WTC11 (cell line): ENCODE measurements at regions not wholly inside any gene's neighbourhood (a gene's known extent, or its start where the extent isn't known, plus 50 kb on each side); places are given as distances from the start of the nearest gene placed in this dataset.

ENCODE experiments used
- ATAC-seq: fragments of 200-7000 bp; cut with Tn5 transposase; 2 replicates; pipeline ENCODE4 v1.10.0; 2021; ENCODE audit warnings: mild to moderate bottlenecking, moderate library complexity
- CTCF ChIA-PET: fragments of 300-600 bp; sonication (Branson Sonifier 250); formaldehyde crosslinking; loops from one replicate; lab custom pipeline; 2021; ENCODE audit warnings: antibody characterized with exemption; lab: Charles Lee
- POLR2A ChIA-PET: fragments of 350-600 bp; sonication (Branson Sonifier 250); formaldehyde crosslinking; loops from one replicate; lab custom pipeline; 2021; ENCODE audit warnings: antibody characterized with exemption; lab: Charles Lee
- DNase-seq: peaks from one replicate; pipeline ENCODE4 v3.0.0; 2021; ENCODE audit warnings: low spot score
- H3K27ac Mint-ChIP-seq: 2 replicates; pipeline ENCODE4 v1.8.0; 2021; ENCODE audit warnings: mixed read lengths
- H3K27me3 Mint-ChIP-seq: 2 replicates; pipeline ENCODE4 v1.8.0; 2021; ENCODE audit warnings: low read depth, mild to moderate bottlenecking, moderate library complexity, mixed read lengths
- H3K36me3 Mint-ChIP-seq: 2 replicates; pipeline ENCODE4 v1.8.0; 2021; ENCODE audit warnings: mixed read lengths
- H3K4me1 Mint-ChIP-seq: 2 replicates; pipeline ENCODE4 v1.8.0; 2022; ENCODE audit warnings: mixed read lengths
- H3K4me3 Mint-ChIP-seq: 2 replicates; pipeline ENCODE4 v1.8.0; 2021; ENCODE audit warnings: mild to moderate bottlenecking, moderate library complexity, mixed read lengths
- H3K9me3 Mint-ChIP-seq: 2 replicates; pipeline ENCODE4 v1.8.0; 2021; ENCODE audit warnings: mixed read lengths
- ATF6 ChIP-seq: sonication (generic); formaldehyde crosslinking; IDR thresholded peaks from 2 replicates; pipeline ENCODE4 v1.8.1; 2023; ENCODE audit warnings: mild to moderate bottlenecking, missing genetic modification reagents
- CREM ChIP-seq: sonication (generic); formaldehyde crosslinking; IDR thresholded peaks from 2 replicates; pipeline ENCODE4 v1.8.1; 2022; ENCODE audit warnings: mild to moderate bottlenecking, missing genetic modification reagents, moderate library complexity
- CTCF ChIP-seq: fragments of 200-600 bp; IDR thresholded peaks from 2 replicates; pipeline ENCODE4 v1.8.0; 2022; ENCODE audit warnings: antibody characterized with exemption
- E2F5 ChIP-seq: sonication (generic); formaldehyde crosslinking; IDR thresholded peaks from 2 replicates; pipeline ENCODE4 v1.8.1; 2022; ENCODE audit warnings: mild to moderate bottlenecking, moderate library complexity, missing genetic modification reagents
- ESRRA ChIP-seq: sonication (generic); formaldehyde crosslinking; IDR thresholded peaks from 2 replicates; pipeline ENCODE4 v1.8.1; 2022; ENCODE audit warnings: mild to moderate bottlenecking, missing genetic modification reagents, borderline replicate concordance
- ETV6 ChIP-seq: sonication (generic); formaldehyde crosslinking; IDR thresholded peaks from 2 replicates; pipeline ENCODE4 v1.8.1; 2022; ENCODE audit warnings: mild to moderate bottlenecking, missing genetic modification reagents
- FOXJ3 ChIP-seq: sonication (generic); formaldehyde crosslinking; IDR thresholded peaks from 2 replicates; pipeline ENCODE4 v1.9.0; 2021; ENCODE audit warnings: missing genetic modification reagents, mild to moderate bottlenecking, borderline replicate concordance
- FOXP4 ChIP-seq: sonication (generic); formaldehyde crosslinking; IDR thresholded peaks from 2 replicates; pipeline ENCODE4 v1.8.0; 2022; ENCODE audit warnings: mild to moderate bottlenecking, missing genetic modification reagents
- GABPB1 ChIP-seq: sonication (generic); formaldehyde crosslinking; IDR thresholded peaks from 2 replicates; pipeline ENCODE4 v1.8.1; 2023; ENCODE audit warnings: mild to moderate bottlenecking, missing genetic modification reagents
- GTF2I ChIP-seq: fragments of 250-450 bp; sonication (Bioruptor Pico); conservative IDR thresholded peaks from 2 replicates; pipeline ENCODE4 v1.4.0; 2021; ENCODE audit warnings: mild to moderate bottlenecking
- HMGA2 ChIP-seq: fragments of 250-450 bp; sonication (Bioruptor Pico); IDR thresholded peaks from 2 replicates; pipeline ENCODE4 v1.4.0; 2021; ENCODE audit warnings: mild to moderate bottlenecking, moderate library complexity
- IRF1 ChIP-seq: sonication (generic); formaldehyde crosslinking; IDR thresholded peaks from 2 replicates; pipeline ENCODE4 v1.8.0; 2023; ENCODE audit warnings: missing genetic modification reagents
- NFATC4 ChIP-seq: fragments of 250-450 bp; sonication (Bioruptor Pico); IDR thresholded peaks from 2 replicates; pipeline ENCODE4 v1.9.0; 2021; ENCODE audit warnings: mild to moderate bottlenecking
- PREB ChIP-seq: sonication (generic); formaldehyde crosslinking; IDR thresholded peaks from 2 replicates; pipeline ENCODE4 v1.8.1; 2022; ENCODE audit warnings: mild to moderate bottlenecking, missing genetic modification reagents, moderate library complexity, borderline replicate concordance
- SMAD4 ChIP-seq: sonication (generic); formaldehyde crosslinking; IDR thresholded peaks from 2 replicates; pipeline ENCODE4 v1.8.0; 2022; ENCODE audit warnings: mild to moderate bottlenecking, missing genetic modification reagents
- SOX15 ChIP-seq: fragments of 250-450 bp; sonication (Bioruptor Pico); IDR thresholded peaks from 2 replicates; pipeline ENCODE4 v1.9.0; 2021; ENCODE audit warnings: mild to moderate bottlenecking
- ZNF281 ChIP-seq: sonication (generic); formaldehyde crosslinking; IDR thresholded peaks from 2 replicates; pipeline ENCODE4 v1.8.0; 2023; ENCODE audit warnings: mild to moderate bottlenecking, missing genetic modification reagents
- ZNF317 ChIP-seq: sonication (generic); formaldehyde crosslinking; IDR thresholded peaks from 2 replicates; pipeline ENCODE4 v1.8.1; 2023; ENCODE audit warnings: low read depth, mild to moderate bottlenecking, moderate library complexity, missing genetic modification reagents, borderline replicate concordance
- ZNF396 ChIP-seq: fragments of 250-450 bp; sonication (Bioruptor Pico); IDR thresholded peaks from 2 replicates; pipeline ENCODE4 v1.8.0; 2021; ENCODE audit warnings: mild to moderate bottlenecking, moderate library complexity, borderline replicate concordance
- ZNF416 ChIP-seq: fragments of 250-450 bp; sonication (Bioruptor Pico); IDR thresholded peaks from 2 replicates; pipeline ENCODE4 v1.9.0; 2021; ENCODE audit warnings: mild to moderate bottlenecking, inconsistent platforms

GRCh38 chrX:134732676-134733075 lies 64.3 kb downstream of the PABIR2 start (continued):
- TF ChIP-seq GTF2I (no peak), ZNF416 (CRISPR knock-in tag) (no peak)

GRCh38 chrX:134732152-134732551 lies 64.9 kb downstream of the PABIR2 start:
- CTCF ChIA-PET: no interaction called here
- Mint-ChIP-seq H3K27me3 (no peaks in the 10 kb centered on the region), H3K36me3 (no peaks in the 10 kb centered on the region), H3K4me1 (peaks cover 22% of the 10 kb centered on the region), H3K27ac (no peak overlapping the region), H3K4me3 (no peak overlapping the region), H3K9me3 (no peaks in the 10 kb centered on the region)
- DNase-seq (no peak), ATAC-seq (no peak)
- no peak for TF ChIP-seq PREB (CRISPR knock-in tag)
- no peak for TF ChIP-seq ZNF317
- no peak for TF ChIP-seq CTCF
- no peak for TF ChIP-seq FOXP4 (CRISPR knock-in tag)
- no peak for TF ChIP-seq HMGA2 (CRISPR knock-in tag)
- TF ChIP-seq E2F5 (CRISPR knock-in tag): no peak
- no peak for TF ChIP-seq ZNF396
- no peak for TF ChIP-seq ZNF281
- TF ChIP-seq SMAD4: no peak
- TF ChIP-seq IRF1 (CRISPR knock-in tag): no peak
- no peak for TF ChIP-seq NFATC4 (CRISPR knock-in tag)
- no peak for TF ChIP-seq ETV6 (CRISPR knock-in tag)
- no peak for TF ChIP-seq ESRRA (CRISPR knock-in tag)
- no peak for TF ChIP-seq ATF6 (CRISPR knock-in tag)
- TF ChIP-seq SOX15 (CRISPR knock-in tag): no peak
- TF ChIP-seq GABPB1: no peak
- no peak for TF ChIP-seq CREM (CRISPR knock-in tag)
- no peak for TF ChIP-seq FOXJ3 (CRISPR knock-in tag)
- TF ChIP-seq, all 79 proteins: peak for 0
- POLR2A ChIA-PET: no interaction called here
